NCI-H1048 (cell line): ENCODE measurements at regions not wholly inside any gene's neighbourhood (a gene's known extent, or its start where the extent isn't known, plus 50 kb on each side); places are given as distances from the start of the nearest gene placed in this dataset.
"Not testable (repeated sequence)": the region's sequence is repeated elsewhere in the genome, so short reads cannot be mapped to it uniquely, and the experiment has no call there.

ENCODE experiments used
- DNase-seq: peaks from one replicate; lab custom pipeline; 2025; lab: John Stamatoyannopoulos, UW

GRCh38 chr1:120552190-120552589 lies 137.4 kb downstream of the NBPF8 start:
- not testable (repeated sequence) for DNase-seq

- DNase-seq = not testable (repeated sequence)
These were observed 142.9 kb downstream of the NBPF8 start for GRCh38 chr1:120557605-120558302.

GRCh38 chr1:120558303-120559060 lies 143.6 kb downstream of the NBPF8 start:
- peak; percentile 6 for DNase-seq

- DNase-seq = not testable (repeated sequence)
These were observed 146.9 kb downstream of the NBPF8 start for GRCh38 chr1:120561767-120562166.

GRCh38 chr1:120565396-120565795 lies 150.6 kb downstream of the NBPF8 start:
- not testable (repeated sequence) for DNase-seq

- not testable (repeated sequence) for DNase-seq
These were observed 152.8 kb downstream of the NBPF8 start for GRCh38 chr1:120567620-120568019.

GRCh38 chr1:120575201-120575600 lies 148.5 kb upstream of the NBPF26 start:
- not testable (repeated sequence) for DNase-seq

GRCh38 chr1:120582135-120582534 lies 141.6 kb upstream of the NBPF26 start:
- not testable (repeated sequence) for DNase-seq

GRCh38 chr1:120586053-120586452 lies 137.7 kb upstream of the NBPF26 start:
- not testable (repeated sequence) for DNase-seq

- DNase-seq = not testable (repeated sequence)
These were observed 134.9 kb upstream of the NBPF26 start for GRCh38 chr1:120588811-120589210.

- DNase-seq = not testable (repeated sequence)
These were observed 132.0 kb upstream of the NBPF26 start for GRCh38 chr1:120591774-120592173.

GRCh38 chr1:120592943-120593342 lies 130.8 kb upstream of the NBPF26 start:
- not testable (repeated sequence) for DNase-seq

- not testable (repeated sequence) for DNase-seq
These were observed 130.1 kb upstream of the NBPF26 start for GRCh38 chr1:120593648-120594047.

GRCh38 chr1:120598331-120598951 lies 125.3 kb upstream of the NBPF26 start:
- DNase-seq = not testable (repeated sequence)

GRCh38 chr1:120599511-120599910 lies 124.2 kb upstream of the NBPF26 start:
- not testable (repeated sequence) for DNase-seq

- DNase-seq = not testable (repeated sequence)
These were observed 123.2 kb upstream of the NBPF26 start for GRCh38 chr1:120600442-120601041.

GRCh38 chr1:120607882-120608281 lies 115.9 kb upstream of the NBPF26 start:
- DNase-seq = not testable (repeated sequence)

- DNase-seq = not testable (repeated sequence)
These were observed 115.3 kb upstream of the NBPF26 start for GRCh38 chr1:120608314-120609014.

GRCh38 chr1:120609015-120609573 lies 114.7 kb upstream of the NBPF26 start:
- DNase-seq = not testable (repeated sequence)

GRCh38 chr1:120609834-120610233 lies 113.9 kb upstream of the NBPF26 start:
- DNase-seq = not testable (repeated sequence)
